ENCODE measurements at regions not wholly inside any gene's neighbourhood (a gene's known extent, or its start where the extent isn't known, plus 50 kb on each side); places are given as distances from the start of the nearest gene placed in this dataset.
A peak's percentile ranks its signal among the peaks of the same experiment; 100 is the strongest.

DNA sequence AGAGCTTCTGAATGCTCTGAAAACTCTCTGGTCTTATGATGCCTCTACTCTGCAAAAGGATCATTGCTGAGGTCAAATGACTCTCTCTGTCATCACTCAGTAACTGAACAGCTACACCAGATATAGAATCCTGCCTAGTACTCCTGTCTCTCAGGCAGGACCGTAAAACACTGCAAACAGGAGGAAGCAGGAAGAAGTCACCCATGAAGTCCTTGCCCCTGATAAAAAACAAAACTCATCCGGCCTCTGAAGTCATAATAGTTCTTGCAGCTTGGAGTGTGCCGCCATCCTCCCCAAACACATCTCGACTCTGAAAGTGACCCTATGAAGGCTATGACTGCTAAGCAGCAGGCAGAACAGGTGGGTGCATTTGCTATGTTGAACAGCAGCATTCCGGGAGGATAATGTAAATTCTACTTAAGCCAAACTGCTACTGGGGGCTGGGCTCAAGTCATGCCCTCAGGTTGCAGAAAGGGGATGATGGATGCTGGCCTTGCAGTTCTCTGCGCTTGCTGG, 81.9 kb upstream of the FAM169A start:
- intact Hi-C loops (cut with DNase I), result no loop called here
- H3K27ac ChIP-seq, result no peak overlapping the region
- ATAC-seq (peak in 2 of 8 donors; percentile 27 to 44), DNase-seq (no peak)
- WGBS, 2 donors, result 35 to 46% methylated on average over 6 of the region's 6 CpGs
- H3K9me3 ChIP-seq, result no peaks in the 10 kb centered on the region
- no peak overlapping the region for H3K4me3 ChIP-seq
- TF ChIP-seq, protein P1, sequence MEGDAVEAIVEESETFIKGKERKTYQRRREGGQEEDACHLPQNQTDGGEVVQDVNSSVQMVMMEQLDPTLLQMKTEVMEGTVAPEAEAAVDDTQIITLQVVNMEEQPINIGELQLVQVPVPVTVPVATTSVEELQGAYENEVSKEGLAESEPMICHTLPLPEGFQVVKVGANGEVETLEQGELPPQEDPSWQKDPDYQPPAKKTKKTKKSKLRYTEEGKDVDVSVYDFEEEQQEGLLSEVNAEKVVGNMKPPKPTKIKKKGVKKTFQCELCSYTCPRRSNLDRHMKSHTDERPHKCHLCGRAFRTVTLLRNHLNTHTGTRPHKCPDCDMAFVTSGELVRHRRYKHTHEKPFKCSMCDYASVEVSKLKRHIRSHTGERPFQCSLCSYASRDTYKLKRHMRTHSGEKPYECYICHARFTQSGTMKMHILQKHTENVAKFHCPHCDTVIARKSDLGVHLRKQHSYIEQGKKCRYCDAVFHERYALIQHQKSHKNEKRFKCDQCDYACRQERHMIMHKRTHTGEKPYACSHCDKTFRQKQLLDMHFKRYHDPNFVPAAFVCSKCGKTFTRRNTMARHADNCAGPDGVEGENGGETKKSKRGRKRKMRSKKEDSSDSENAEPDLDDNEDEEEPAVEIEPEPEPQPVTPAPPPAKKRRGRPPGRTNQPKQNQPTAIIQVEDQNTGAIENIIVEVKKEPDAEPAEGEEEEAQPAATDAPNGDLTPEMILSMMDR (IDR thresholded peaks at IDR 0.05), result no peak
- H3K27me3 ChIP-seq, result peaks cover 0 to 13% (median 0%) of the 10 kb centered on the region in 7 donors
- peaks cover 0 to 4% (median 0%) of the 10 kb centered on the region in 9 donors for H3K4me1 ChIP-seq
- no peaks in the 10 kb centered on the region for H3K36me3 ChIP-seq

DNA sequence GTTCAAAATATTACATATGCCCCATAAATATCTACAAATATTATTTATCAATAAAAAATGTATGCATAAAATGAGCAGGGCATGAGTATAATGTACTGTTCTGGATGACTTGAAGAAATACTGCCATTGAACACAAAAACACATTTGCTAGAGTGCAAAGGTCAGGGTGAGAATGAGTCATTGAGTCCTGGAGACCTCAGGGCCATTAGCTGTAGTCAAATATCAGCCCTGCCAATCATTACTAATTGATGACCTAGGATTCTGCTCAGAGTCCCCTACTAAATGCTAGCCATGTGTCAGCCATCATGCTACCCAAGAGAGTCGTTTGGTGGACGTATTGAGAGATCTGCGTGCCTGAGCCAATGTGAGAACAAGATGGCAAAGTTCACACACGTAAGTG, 80.3 kb upstream of the FAM169A start:
- intact Hi-C loops (cut with DNase I), result no loop called here
- H3K27ac ChIP-seq, result no peak overlapping the region
- H3K9me3 ChIP-seq, result no peaks in the 10 kb centered on the region
- no peak overlapping the region for H3K4me3 ChIP-seq
- TF ChIP-seq, protein P1 (IDR thresholded peaks at IDR 0.05), result no peak
- DNase-seq (no peak), ATAC-seq (no peak)
- H3K4me1 ChIP-seq, result peaks cover 0 to 4% (median 0%) of the 10 kb centered on the region in 9 donors
- WGBS, 2 donors, result 87 to 92% methylated on average over 4 of the region's 4 CpGs
- no peaks in the 10 kb centered on the region for H3K36me3 ChIP-seq
- H3K27me3 ChIP-seq, result peaks cover 0 to 24% (median 0%) of the 10 kb centered on the region in 7 donors

DNA sequence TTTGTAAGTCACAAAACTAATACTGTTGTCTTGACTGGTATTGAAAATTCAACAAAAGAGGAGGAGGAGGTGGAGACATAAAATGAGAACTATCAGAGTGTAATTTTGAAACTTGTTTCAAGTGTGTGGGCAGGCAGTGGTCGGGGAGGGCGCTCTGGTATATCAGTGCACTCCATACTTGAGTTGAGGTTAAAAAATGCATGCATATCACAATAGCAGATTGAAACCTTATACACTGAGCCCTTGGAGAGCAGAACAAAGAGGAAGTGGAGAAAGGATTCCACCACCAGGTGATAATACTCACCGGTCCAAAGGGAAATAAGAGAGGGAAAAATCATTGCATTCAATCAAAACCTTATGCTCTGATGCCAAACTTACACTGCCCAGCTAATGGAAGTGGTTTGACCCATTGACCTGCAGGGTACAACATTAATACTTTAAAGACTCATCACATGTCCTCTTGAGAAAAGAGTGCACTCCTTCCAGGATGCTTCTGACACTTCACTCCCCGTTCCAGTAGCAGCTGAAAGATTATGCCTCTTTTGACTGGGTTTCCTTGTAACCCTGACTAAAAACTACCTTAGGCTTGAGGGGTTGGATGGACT, 79.5 kb upstream of the FAM169A start:
- Histone ChIP-seq H3K4me1 (peaks cover 0 to 4% (median 0%) of the 10 kb centered on the region in 9 donors), H3K27ac (no peak overlapping the region), H3K9me3 (no peaks in the 10 kb centered on the region), H3K27me3 (peaks cover 0 to 24% (median 0%) of the 10 kb centered on the region in 7 donors), H3K4me3 (no peak overlapping the region), H3K36me3 (no peaks in the 10 kb centered on the region)
- ATAC-seq, result no peak
- intact Hi-C loops (cut with DNase I), result no loop called here
- 64 to 67% methylated on average over 4 of the region's 4 CpGs for WGBS, 2 donors
- DNase-seq, result no peak
- TF ChIP-seq, protein P1 (IDR thresholded peaks at IDR 0.05), result no peak

DNA sequence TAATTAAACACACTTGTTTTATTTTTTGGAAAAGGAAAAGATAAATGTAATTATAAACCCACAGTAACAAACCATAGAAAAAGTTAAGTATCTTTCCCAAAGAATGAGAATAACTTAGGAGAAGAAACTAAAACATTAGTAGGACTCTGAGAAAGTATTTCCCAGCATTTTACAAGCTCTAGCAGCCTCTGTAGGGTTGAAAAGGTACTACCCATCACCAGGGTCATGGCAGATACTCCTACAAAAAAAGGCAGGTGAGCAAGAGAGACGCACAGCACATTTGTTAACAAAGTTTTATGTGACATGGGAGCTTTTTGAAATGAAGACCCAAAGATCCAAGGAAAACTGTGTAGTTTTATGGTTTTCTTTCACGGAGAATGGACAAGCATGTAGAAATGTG, 77.7 kb upstream of the FAM169A start:
- WGBS, 2 donors, result 50 to 51% methylated on average over 2 of the region's 2 CpGs
- intact Hi-C loops (cut with DNase I), result no loop called here

More for the DNA sequence above, 77.7 kb upstream of the FAM169A start:
- no peaks in the 10 kb centered on the region for H3K36me3 ChIP-seq
- H3K4me1 ChIP-seq, result peaks cover 0 to 4% (median 0%) of the 10 kb centered on the region in 9 donors
- no peak overlapping the region for H3K27ac ChIP-seq
- ATAC-seq (no peak), DNase-seq (no peak)
- peaks cover 0 to 17% (median 0%) of the 10 kb centered on the region in 7 donors for H3K27me3 ChIP-seq
- peaks cover 0 to 5% (median 0%) of the 10 kb centered on the region in 11 donors for H3K9me3 ChIP-seq
- TF ChIP-seq, protein P1 (IDR thresholded peaks at IDR 0.05), result no peak
- no peak overlapping the region for H3K4me3 ChIP-seq
